H1 (cell line): ENCODE measurements at regions not wholly inside any gene's neighbourhood (a gene's known extent, or its start where the extent isn't known, plus 50 kb on each side); places are given as distances from the start of the nearest gene placed in this dataset.

Experiments
- CTCF ChIA-PET: fragments of 300-600 bp; sonication (Branson Sonifier 250); formaldehyde crosslinking; loops from one replicate; lab custom pipeline; 2021; ENCODE audit not compliant: partially characterized antibody; lab: Charles Lee
- POLR2A ChIA-PET: fragments of 300-600 bp; sonication (Branson Sonifier 250); formaldehyde crosslinking; loops from one replicate; lab custom pipeline; 2021; ENCODE audit warnings: inconsistent platforms; ENCODE audit not compliant: partially characterized antibody; lab: Charles Lee
- DNase-seq, 2 experiments: peaks; one replicate each; pipeline versions ENCODE4 v3.0.0 to v3.0.0-alpha.2; 2010 to 2022; ENCODE audit warnings: low spot score in 2 of 2, low read depth in 1 of 2, mixed read lengths in 1 of 2
- FAIRE-seq: peaks from 2 replicates; lab custom pipeline; 2011; peaks lifted over from hg19 to GRCh38; lab: Jason Lieb, UNC
- H2AFZ ChIP-seq: 2 replicates; pipeline ENCODE4 v1.8.1; 2012; ENCODE audit warnings: low read length, inconsistent platforms
- H2AK5ac ChIP-seq: 2 replicates; pipeline ENCODE4 v1.6.1; 2013; ENCODE audit warnings: low read depth, low read length
- H2BK120ac ChIP-seq: replicated peaks from 2 replicates; pipeline ENCODE3; 2013; ENCODE audit warnings: low read depth, low read length, inconsistent platforms
- H2BK12ac ChIP-seq: 2 replicates; pipeline ENCODE4 v1.6.1; 2013; ENCODE audit warnings: low read depth, low read length
- H2BK15ac ChIP-seq: 2 replicates; pipeline ENCODE4 v1.6.1; 2013; ENCODE audit warnings: low read length
- H2BK20ac ChIP-seq: 2 replicates; pipeline ENCODE4 v1.6.1; 2013; ENCODE audit warnings: low read length
- H2BK5ac ChIP-seq: 2 replicates; pipeline ENCODE4 v1.6.1; 2013; ENCODE audit warnings: low read depth, low read length
- H3K14ac ChIP-seq: 2 replicates; pipeline ENCODE4 v1.6.1; 2013; ENCODE audit warnings: inconsistent platforms; ENCODE audit not compliant: insufficient read length
- H3K18ac ChIP-seq: 2 replicates; pipeline ENCODE4 v1.6.1; 2013; ENCODE audit warnings: low read length; ENCODE audit errors: extremely low read depth
- H3K23ac ChIP-seq: 2 replicates; pipeline ENCODE4 v1.6.1; 2013; ENCODE audit warnings: inconsistent platforms; ENCODE audit not compliant: insufficient read length
- H3K23me2 ChIP-seq: 2 replicates; pipeline ENCODE4 v1.6.1; 2013; ENCODE audit warnings: low read depth, low read length
- H3K27ac ChIP-seq: 2 replicates; pipeline ENCODE4 v1.6.1; 2011; ENCODE audit warnings: low read depth, low read length, inconsistent platforms
- H3K27me3 ChIP-seq, 4 experiments: replicated peaks in 1 of 4; 1 replicate in 1 of 4; 2 replicates in 3 of 4; pipeline versions ENCODE4 v1.6.1 to v1.8.1; 2011 to 2013; ENCODE audit warnings: low read length in 3 of 4, mild to moderate bottlenecking in 3 of 4, inconsistent platforms in 2 of 4, mixed read lengths in 2 of 4, moderate library complexity in 1 of 4; ENCODE audit not compliant: control insufficient read depth in 3 of 4, insufficient read depth in 3 of 4; ENCODE audit errors: extremely low read depth in 1 of 4
- H3K36me3 ChIP-seq, 4 experiments: 2 replicates each; pipeline versions ENCODE4 v1.6.1 to v1.8.1; 2011 to 2013; ENCODE audit warnings: mild to moderate bottlenecking in 4 of 4, low read length in 3 of 4, moderate library complexity in 2 of 4, control low read depth in 1 of 4, inconsistent platforms in 1 of 4; ENCODE audit not compliant: insufficient read depth in 4 of 4, control insufficient read depth in 2 of 4
- H3K4ac ChIP-seq: replicated peaks from 2 replicates; pipeline ENCODE3; 2013; ENCODE audit warnings: low read length, low read depth, mixed read lengths, inconsistent platforms; ENCODE audit not compliant: insufficient read length
- H3K4me1 ChIP-seq, 4 experiments: replicated peaks in 1 of 4; 1 replicate in 1 of 4; 2 replicates in 3 of 4; pipeline versions ENCODE4 v1.6.1 to v1.8.1; 2011 to 2013; ENCODE audit warnings: low read length in 3 of 4, inconsistent platforms in 2 of 4, mixed read lengths in 1 of 4; ENCODE audit not compliant: insufficient read depth in 4 of 4, control insufficient read depth in 3 of 4
- H3K4me2 ChIP-seq, 2 experiments: 2 replicates each; pipeline versions ENCODE4 v1.6.1 to v1.8.1; 2011 to 2013; ENCODE audit warnings: low read depth in 2 of 2, low read length in 2 of 2, control low read depth in 1 of 2, inconsistent platforms in 1 of 2, mild to moderate bottlenecking in 1 of 2; ENCODE audit not compliant: insufficient read depth in 1 of 2
- H3K4me3 ChIP-seq, 4 experiments: fragments of 200-600, 300-600 bp in 1 of 4; sonication (generic), shearing (Covaris generic), sonication (Bioruptor Twin) in 1 of 4; 2 replicates each; pipeline versions ENCODE4 v1.5.1 to v1.8.1; 2011 to 2016; ENCODE audit warnings: low read length in 4 of 4, low read depth in 3 of 4, control low read depth in 2 of 4, inconsistent platforms in 2 of 4, mild to moderate bottlenecking in 2 of 4, mixed read lengths in 1 of 4, moderate library complexity in 1 of 4; ENCODE audit not compliant: insufficient read depth in 2 of 4; ENCODE audit errors: extremely low read depth in 1 of 4
- H3K56ac ChIP-seq: replicated peaks from 2 replicates; pipeline ENCODE3; 2013; ENCODE audit warnings: low read depth, mild to moderate bottlenecking, mixed read lengths, low read length, inconsistent platforms; ENCODE audit not compliant: insufficient read length
- H3K79me1 ChIP-seq: 2 replicates; pipeline ENCODE4 v1.6.1; 2013; ENCODE audit warnings: low read depth, low read length, control low read depth
- H3K79me2 ChIP-seq, 2 experiments: 2 replicates each; pipeline versions ENCODE4 v1.6.1 to v1.8.1; 2012 to 2013; ENCODE audit warnings: low read length in 2 of 2, mild to moderate bottlenecking in 2 of 2, inconsistent platforms in 1 of 2; ENCODE audit not compliant: insufficient read depth in 2 of 2, control insufficient read depth in 1 of 2
- H3K9ac ChIP-seq, 4 experiments: replicated peaks in 1 of 4; 1 replicate in 1 of 4; 2 replicates in 3 of 4; pipeline versions ENCODE4 v1.6.1 to v1.8.1; 2011 to 2013; ENCODE audit warnings: low read depth in 3 of 4, low read length in 3 of 4, control low read depth in 2 of 4, mild to moderate bottlenecking in 2 of 4, moderate library complexity in 2 of 4, inconsistent platforms in 1 of 4; ENCODE audit errors: extremely low read depth in 1 of 4
- H3K9me3 ChIP-seq, 2 experiments: 2 replicates each; pipeline versions ENCODE4 v1.6.1 to v1.8.1; 2012 to 2013; ENCODE audit warnings: mild to moderate bottlenecking in 2 of 2, moderate library complexity in 2 of 2, control low read depth in 1 of 2, inconsistent platforms in 1 of 2, low read depth in 1 of 2, low read length in 1 of 2, mixed read lengths in 1 of 2; ENCODE audit not compliant: insufficient read depth in 2 of 2
- H4K20me1 ChIP-seq, 2 experiments: replicated peaks in 1 of 2; 2 replicates each; pipeline versions ENCODE3 to v1.8.1; 2011 to 2013; ENCODE audit warnings: inconsistent platforms in 2 of 2, low read length in 2 of 2, mild to moderate bottlenecking in 1 of 2; ENCODE audit not compliant: insufficient read depth in 2 of 2, control insufficient read depth in 1 of 2
- H4K5ac ChIP-seq: 2 replicates; pipeline ENCODE4 v1.6.1; 2013; ENCODE audit warnings: low read length, low read depth, mixed read lengths, inconsistent platforms; ENCODE audit not compliant: insufficient read length
- H4K8ac ChIP-seq: 2 replicates; pipeline ENCODE4 v1.8.0; 2013; ENCODE audit warnings: mild to moderate bottlenecking, moderate library complexity, low read length, inconsistent platforms; ENCODE audit not compliant: insufficient read depth; ENCODE audit errors: extremely low read depth
- H4K91ac ChIP-seq: replicated peaks from 2 replicates; pipeline ENCODE3; 2013; ENCODE audit warnings: low read length, mixed read lengths, inconsistent platforms; ENCODE audit not compliant: insufficient read length
- CBX5 ChIP-seq: fragments of 300-800, 300-1000 bp; sonication (generic); IDR thresholded peaks from 2 replicates; pipeline ENCODE4 v1.7.1; 2016; ENCODE audit warnings: antibody characterized with exemption, low read length, low read depth
- CEBPB ChIP-seq: IDR thresholded peaks from 2 replicates; pipeline ENCODE4 v1.6.1; 2012; ENCODE audit warnings: low read depth, low read length
- CHD1 ChIP-seq: IDR thresholded peaks from 2 replicates; pipeline ENCODE4 v1.6.1; 2012; ENCODE audit warnings: low read depth, low read length, improper control_type of control experiment
- EZH2 ChIP-seq: fragments of 200-600 bp; sonication (generic); IDR thresholded peaks from 2 replicates; pipeline ENCODE4 v1.7.1; 2012; ENCODE audit warnings: low read depth, mild to moderate bottlenecking, moderate library complexity, low read length, inconsistent platforms; ENCODE audit not compliant: severe bottlenecking
- HDAC2 ChIP-seq, 2 experiments: fragments of 300-600 bp in 1 of 2; sonication (generic) in 1 of 2; IDR thresholded peaks; 2 replicates each; pipeline ENCODE4 v1.6.1; 2011 to 2012; ENCODE audit warnings: low read depth in 2 of 2, low read length in 2 of 2, mild to moderate bottlenecking in 2 of 2, moderate library complexity in 2 of 2, borderline replicate concordance in 1 of 2, inconsistent platforms in 1 of 2
- KDM1A ChIP-seq: fragments of 200-600, 300-600 bp; sonication (generic); IDR thresholded peaks from 2 replicates; pipeline ENCODE4 v1.7.1; 2016; ENCODE audit warnings: mild to moderate bottlenecking, low read length, borderline replicate concordance
- KDM4A ChIP-seq: IDR thresholded peaks from one replicate; pipeline ENCODE4 v1.7.1; 2012; ENCODE audit warnings: low read depth, mild to moderate bottlenecking, moderate library complexity, low read length, inconsistent platforms; ENCODE audit not compliant: severe bottlenecking
- POU5F1 ChIP-seq: IDR thresholded peaks from 2 replicates; pipeline ENCODE4 v1.6.1; 2011; ENCODE audit warnings: low read depth, mild to moderate bottlenecking, low read length, moderate library complexity
- RAD21 ChIP-seq, 2 experiments: IDR thresholded peaks in 1 of 2; conservative IDR thresholded peaks in 1 of 2; 2 replicates each; pipeline ENCODE4 v1.6.1; 2011; ENCODE audit warnings: low read depth in 2 of 2, low read length in 2 of 2, improper control_type of control experiment in 1 of 2, inconsistent platforms in 1 of 2, mild to moderate bottlenecking in 1 of 2, moderate library complexity in 1 of 2
- RNF2 ChIP-seq: fragments of 200-900, 300-1000 bp; sonication (generic); IDR thresholded peaks from 2 replicates; pipeline ENCODE4 v1.7.1; 2016; ENCODE audit warnings: borderline replicate concordance, low read depth, mild to moderate bottlenecking, antibody characterized with exemption, low read length; ENCODE audit not compliant: poor library complexity, severe bottlenecking; ENCODE audit errors: missing control alignments
- SP1 ChIP-seq: IDR thresholded peaks from 2 replicates; pipeline ENCODE4 v1.6.1; 2011; ENCODE audit warnings: low read depth, low read length
- SRF ChIP-seq: IDR thresholded peaks from 2 replicates; pipeline ENCODE4 v1.6.1; 2011; ENCODE audit warnings: mild to moderate bottlenecking, low read depth, low read length, moderate library complexity
- TAF1 ChIP-seq: IDR thresholded peaks from 2 replicates; pipeline ENCODE4 v1.6.1; 2011; ENCODE audit warnings: mild to moderate bottlenecking, low read depth, low read length
- WGBS, 2 experiments: shearing (Covaris generic) in 1 of 2; methylation state at CpG; one replicate each; pipeline versions ENCODE4 v1.1.6 to v1.1.7; 2013 to 2015; ENCODE audit warnings: low lambda C conversion rate in 2 of 2, mixed read lengths in 2 of 2, inconsistent platforms in 1 of 2, low coverage in 1 of 2, missing lambda C conversion rate in 1 of 2; ENCODE audit not compliant: insufficient replicate concordance in 2 of 2, insufficient coverage in 1 of 2, insufficient read length in 1 of 2; ENCODE audit errors: extremely low coverage in 1 of 2, missing lambda C conversion rate in 1 of 2; 5-methylcytosine and 5-hydroxymethylcytosine counted together

DNA sequence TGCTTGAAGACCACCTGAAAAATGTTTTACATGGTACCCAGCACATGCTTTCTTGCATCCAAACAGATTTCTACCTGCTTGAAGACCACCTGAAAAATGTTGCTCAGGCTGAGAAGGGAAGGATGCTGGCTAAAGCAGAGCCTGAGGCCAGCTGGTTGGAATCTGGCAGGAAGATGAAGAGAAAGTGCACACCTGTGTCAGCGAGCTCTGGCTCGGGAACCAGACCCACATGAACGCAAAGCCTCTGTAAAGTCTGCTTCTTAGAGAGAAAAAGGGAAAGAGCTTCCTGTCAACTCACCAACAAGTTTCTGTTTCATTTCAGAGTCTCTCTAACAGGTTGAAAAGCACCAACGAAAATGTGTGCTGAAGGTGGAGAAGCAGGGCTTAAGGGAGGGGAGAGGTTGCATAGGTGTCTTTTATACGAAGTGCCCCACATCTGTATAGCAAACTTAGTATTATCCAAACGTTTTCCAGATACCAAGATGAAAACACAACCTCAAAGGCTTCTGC, 226.0 kb downstream of the TOX3 start:
- Histone ChIP-seq H3K79me2 (no peaks in the 10 kb centered on the region), H3K56ac (no peak overlapping the region)
- WGBS, 2 experiments: 84% methylated on average over 6 of the region's 6 CpGs; no CpG with 5 or more reads in 1 of the 2 experiments

More for the DNA sequence above, 226.0 kb downstream of the TOX3 start:
- DNase-seq (no peak), FAIRE-seq (no peak)
- Histone ChIP-seq H3K18ac (no peak overlapping the region), H3K14ac (no peak overlapping the region), H4K8ac (0 out of 2 replicates have a peak overlapping the region, but pooled peaks have one; percentile 17), H3K27ac (no peak overlapping the region), H2BK120ac (no peak overlapping the region), H2AK5ac (no peak overlapping the region), H2BK5ac (no peak overlapping the region), H2BK15ac (no peak overlapping the region), H3K23me2 (no peaks in the 10 kb centered on the region), H3K27me3 (no peaks in the 10 kb centered on the region), H3K4me3 (no peak overlapping the region), H3K36me3 (no peaks in the 10 kb centered on the region), H3K4me2 (no peak overlapping the region), H4K91ac (no peak overlapping the region), H3K23ac (no peak overlapping the region), H3K9me3 (no peaks in the 10 kb centered on the region), H4K5ac (no peak overlapping the region), H2AFZ (peak overlapping the region; percentile 66; the same call in 1 of the 2 replicates), H2BK12ac (no peak overlapping the region), H3K79me1 (no peaks in the 10 kb centered on the region), H3K4ac (no peak overlapping the region), H4K20me1 (no peaks in the 10 kb centered on the region), H3K4me1 (peaks cover 0 to 3% (median 0%) of the 10 kb centered on the region in 4 experiments; a peak in 1 of 7 replicates), H2BK20ac (no peak overlapping the region)
- CTCF ChIA-PET: interaction anchor here (0.6 to 0.7 kb wide), 2 partner anchors 13 to 234 kb away, joined by 3 read pairs; no protein-coding TSS in a partner anchor
- TF ChIP-seq POU5F1: no peak
- no peak for TF ChIP-seq RAD21 (IDR thresholded peaks at IDR 0.05 in 1 of 2, conservative IDR thresholded peaks at IDR 0.05 in 1 of 2; ENCODE audit: low read depth in 2 of 2, low read length in 2 of 2)
- TF ChIP-seq KDM1A: no peak
- no peak for TF ChIP-seq KDM4A
- TF ChIP-seq EZH2: no peak
- no peak for TF ChIP-seq CEBPB
- no peak for TF ChIP-seq RNF2
- TF ChIP-seq CHD1: no peak
- TF ChIP-seq SP1: no peak
- no peak for TF ChIP-seq TAF1
- no peak for TF ChIP-seq CBX5
- TF ChIP-seq SRF: no peak
- no peak for TF ChIP-seq HDAC2 (IDR thresholded peaks at IDR 0.05; ENCODE audit: borderline replicate concordance in 1 of 2, low read depth in 2 of 2, low read length in 2 of 2)
- TF ChIP-seq, all 59 proteins: peak for 0
- no peak overlapping the region for H3K9ac ChIP-seq
- POLR2A ChIA-PET: no interaction called here
